ENCODE measurements at regions not wholly inside any gene's neighbourhood (a gene's known extent, or its start where the extent isn't known, plus 50 kb on each side); places are given as distances from the start of the nearest gene placed in this dataset.

DNA sequence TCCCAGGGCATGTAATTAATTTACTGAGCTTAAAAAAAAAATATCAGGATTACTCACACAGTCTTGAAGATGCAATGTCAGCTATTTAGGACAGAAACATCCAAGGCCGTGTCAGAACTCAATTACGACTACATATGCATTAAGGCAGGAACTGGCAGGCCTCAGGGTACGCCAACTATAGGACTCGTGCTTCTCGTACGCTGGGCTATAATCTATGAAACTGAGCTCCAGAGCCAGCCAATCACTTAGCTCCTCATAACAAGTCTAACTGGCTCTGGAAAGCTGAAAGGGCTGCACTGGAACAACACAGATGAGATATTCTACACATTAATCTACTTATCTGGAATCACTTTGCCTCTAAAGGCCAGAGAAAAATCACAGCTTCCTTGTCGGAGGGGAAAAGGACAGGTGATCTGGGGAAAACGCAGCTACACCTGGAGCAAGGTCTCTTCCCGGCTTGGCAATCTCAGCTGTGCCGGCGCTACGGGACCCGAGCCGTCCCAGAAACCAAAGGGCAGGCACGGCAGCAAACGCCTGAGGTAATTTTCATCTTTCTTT is 212.0 kb downstream of the DEPDC1B start:
- TF ChIP-seq POLR2A (IDR thresholded peaks at IDR 0.05; ENCODE audit: low read depth, low read length) (no peak), CTCF (IDR thresholded peaks at IDR 0.05 in 2 of 3, conservative IDR thresholded peaks at IDR 0.05 in 1 of 3; ENCODE audit: control insufficient read depth in 2 of 3, extremely low read depth in 1 of 3, insufficient read depth in 1 of 3, low read depth in 3 of 3, low read length in 3 of 3) (no peak), USF2 (IDR thresholded peaks at IDR 0.05; ENCODE audit: borderline replicate concordance, low read depth, low read length) (no peak), MXI1 (IDR thresholded peaks at IDR 0.05; ENCODE audit: low read depth, low read length) (no peak), SREBF2 (IDR thresholded peaks at IDR 0.05; ENCODE audit: low read length) (no peak), ATF3 (IDR thresholded peaks at IDR 0.05; ENCODE audit: borderline replicate concordance, extremely low read depth, low read depth, low read length) (no peak), YY1 (IDR thresholded peaks at IDR 0.05; ENCODE audit: low read depth, low read length) (no peak), CEBPB (IDR thresholded peaks at IDR 0.05; ENCODE audit: borderline replicate concordance in 1 of 2, low read depth in 2 of 2, low read length in 2 of 2) (no peak)
- TF ChIP-seq, protein P1, sequence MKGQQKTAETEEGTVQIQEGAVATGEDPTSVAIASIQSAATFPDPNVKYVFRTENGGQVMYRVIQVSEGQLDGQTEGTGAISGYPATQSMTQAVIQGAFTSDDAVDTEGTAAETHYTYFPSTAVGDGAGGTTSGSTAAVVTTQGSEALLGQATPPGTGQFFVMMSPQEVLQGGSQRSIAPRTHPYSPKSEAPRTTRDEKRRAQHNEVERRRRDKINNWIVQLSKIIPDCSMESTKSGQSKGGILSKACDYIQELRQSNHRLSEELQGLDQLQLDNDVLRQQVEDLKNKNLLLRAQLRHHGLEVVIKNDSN (IDR thresholded peaks at IDR 0.05; ENCODE audit: borderline replicate concordance, extremely low read length, insufficient read depth, low read depth, low read length), result no peak
- TF ChIP-seq, protein P2, sequence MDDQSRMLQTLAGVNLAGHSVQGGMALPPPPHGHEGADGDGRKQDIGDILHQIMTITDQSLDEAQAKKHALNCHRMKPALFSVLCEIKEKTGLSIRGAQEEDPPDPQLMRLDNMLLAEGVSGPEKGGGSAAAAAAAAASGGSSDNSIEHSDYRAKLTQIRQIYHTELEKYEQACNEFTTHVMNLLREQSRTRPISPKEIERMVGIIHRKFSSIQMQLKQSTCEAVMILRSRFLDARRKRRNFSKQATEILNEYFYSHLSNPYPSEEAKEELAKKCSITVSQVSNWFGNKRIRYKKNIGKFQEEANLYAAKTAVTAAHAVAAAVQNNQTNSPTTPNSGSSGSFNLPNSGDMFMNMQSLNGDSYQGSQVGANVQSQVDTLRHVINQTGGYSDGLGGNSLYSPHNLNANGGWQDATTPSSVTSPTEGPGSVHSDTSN (IDR thresholded peaks at IDR 0.05; ENCODE audit: insufficient replicate concordance, low read depth, low read length), result no peak
- TF ChIP-seq, protein P3, sequence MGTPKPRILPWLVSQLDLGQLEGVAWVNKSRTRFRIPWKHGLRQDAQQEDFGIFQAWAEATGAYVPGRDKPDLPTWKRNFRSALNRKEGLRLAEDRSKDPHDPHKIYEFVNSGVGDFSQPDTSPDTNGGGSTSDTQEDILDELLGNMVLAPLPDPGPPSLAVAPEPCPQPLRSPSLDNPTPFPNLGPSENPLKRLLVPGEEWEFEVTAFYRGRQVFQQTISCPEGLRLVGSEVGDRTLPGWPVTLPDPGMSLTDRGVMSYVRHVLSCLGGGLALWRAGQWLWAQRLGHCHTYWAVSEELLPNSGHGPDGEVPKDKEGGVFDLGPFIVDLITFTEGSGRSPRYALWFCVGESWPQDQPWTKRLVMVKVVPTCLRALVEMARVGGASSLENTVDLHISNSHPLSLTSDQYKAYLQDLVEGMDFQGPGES (IDR thresholded peaks at IDR 0.05), result no peak
- TF ChIP-seq, protein P4, sequence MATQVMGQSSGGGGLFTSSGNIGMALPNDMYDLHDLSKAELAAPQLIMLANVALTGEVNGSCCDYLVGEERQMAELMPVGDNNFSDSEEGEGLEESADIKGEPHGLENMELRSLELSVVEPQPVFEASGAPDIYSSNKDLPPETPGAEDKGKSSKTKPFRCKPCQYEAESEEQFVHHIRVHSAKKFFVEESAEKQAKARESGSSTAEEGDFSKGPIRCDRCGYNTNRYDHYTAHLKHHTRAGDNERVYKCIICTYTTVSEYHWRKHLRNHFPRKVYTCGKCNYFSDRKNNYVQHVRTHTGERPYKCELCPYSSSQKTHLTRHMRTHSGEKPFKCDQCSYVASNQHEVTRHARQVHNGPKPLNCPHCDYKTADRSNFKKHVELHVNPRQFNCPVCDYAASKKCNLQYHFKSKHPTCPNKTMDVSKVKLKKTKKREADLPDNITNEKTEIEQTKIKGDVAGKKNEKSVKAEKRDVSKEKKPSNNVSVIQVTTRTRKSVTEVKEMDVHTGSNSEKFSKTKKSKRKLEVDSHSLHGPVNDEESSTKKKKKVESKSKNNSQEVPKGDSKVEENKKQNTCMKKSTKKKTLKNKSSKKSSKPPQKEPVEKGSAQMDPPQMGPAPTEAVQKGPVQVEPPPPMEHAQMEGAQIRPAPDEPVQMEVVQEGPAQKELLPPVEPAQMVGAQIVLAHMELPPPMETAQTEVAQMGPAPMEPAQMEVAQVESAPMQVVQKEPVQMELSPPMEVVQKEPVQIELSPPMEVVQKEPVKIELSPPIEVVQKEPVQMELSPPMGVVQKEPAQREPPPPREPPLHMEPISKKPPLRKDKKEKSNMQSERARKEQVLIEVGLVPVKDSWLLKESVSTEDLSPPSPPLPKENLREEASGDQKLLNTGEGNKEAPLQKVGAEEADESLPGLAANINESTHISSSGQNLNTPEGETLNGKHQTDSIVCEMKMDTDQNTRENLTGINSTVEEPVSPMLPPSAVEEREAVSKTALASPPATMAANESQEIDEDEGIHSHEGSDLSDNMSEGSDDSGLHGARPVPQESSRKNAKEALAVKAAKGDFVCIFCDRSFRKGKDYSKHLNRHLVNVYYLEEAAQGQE (IDR thresholded peaks at IDR 0.05; ENCODE audit: low read depth, low read length), result no peak
